Smooth muscle cell (in vitro differentiated cells): ENCODE measurements at regions not wholly inside any gene's neighbourhood (a gene's known extent, or its start where the extent isn't known, plus 50 kb on each side); places are given as distances from the start of the nearest gene placed in this dataset.

Experiments
- DNase-seq: peaks from one replicate; lab custom pipeline; 2025; ENCODE audit not compliant: unreplicated experiment; lab: John Stamatoyannopoulos, UW
- H2AFZ ChIP-seq: fragments of 200-600 bp; sonication (generic); 2 replicates; pipeline ENCODE4 v1.6.0; 2016; ENCODE audit warnings: antibody characterized with exemption, low read depth, mild to moderate bottlenecking
- H3F3A ChIP-seq: fragments of 200-600 bp; sonication (generic); 2 replicates; pipeline ENCODE4 v1.6.0; 2017; ENCODE audit warnings: antibody characterized with exemption, low read depth
- H3K27ac ChIP-seq: fragments of 200-600 bp; sonication (generic); 2 replicates; pipeline ENCODE4 v1.5.1; 2016; ENCODE audit warnings: low read depth, mild to moderate bottlenecking
- H3K27me3 ChIP-seq: fragments of 200-600 bp; sonication (generic); 2 replicates; pipeline ENCODE4 v1.6.1; 2016; ENCODE audit warnings: low read depth, mild to moderate bottlenecking
- H3K36me3 ChIP-seq: fragments of 200-600 bp; sonication (generic); 2 replicates; pipeline ENCODE4 v1.5.1; 2016; ENCODE audit warnings: low read depth
- H3K4me1 ChIP-seq: fragments of 200-600 bp; sonication (generic); 2 replicates; pipeline ENCODE4 v1.5.1; 2016; ENCODE audit warnings: low read depth
- H3K4me2 ChIP-seq: fragments of 200-600 bp; sonication (generic); 2 replicates; pipeline ENCODE4 v1.6.0; 2016; ENCODE audit warnings: mild to moderate bottlenecking
- H3K4me3 ChIP-seq: fragments of 200-600 bp; sonication (generic); 2 replicates; pipeline ENCODE4 v1.5.1; 2016; ENCODE audit warnings: mild to moderate bottlenecking
- H3K79me2 ChIP-seq: fragments of 200-600 bp; sonication (generic); 2 replicates; pipeline ENCODE4 v1.6.0; 2016; ENCODE audit warnings: low read depth, mild to moderate bottlenecking
- H3K9ac ChIP-seq: fragments of 200-600 bp; sonication (generic); 2 replicates; pipeline ENCODE4 v1.6.0; 2016; ENCODE audit warnings: low read depth
- H3K9me3 ChIP-seq: fragments of 200-600 bp; sonication (generic); replicated peaks from 2 replicates; pipeline ENCODE4 v1.5.1; 2016; ENCODE audit warnings: low read depth
- H4K20me1 ChIP-seq: fragments of 200-600 bp; sonication (generic); 2 replicates; pipeline ENCODE4 v1.6.0; 2016; ENCODE audit warnings: low read depth
- CTCF ChIP-seq: fragments of 200-600 bp; sonication (generic); IDR thresholded peaks from 2 replicates; pipeline ENCODE4 v1.5.1; 2017; ENCODE audit warnings: borderline replicate concordance, mild to moderate bottlenecking, antibody characterized with exemption; ENCODE audit not compliant: insufficient read depth, poor library complexity, severe bottlenecking
- WGBS: methylation state at CpG from one replicate; pipeline ENCODE4 v1.1.7; 2016; ENCODE audit warnings: low lambda C conversion rate; 5-methylcytosine and 5-hydroxymethylcytosine counted together

- Histone ChIP-seq H3K27ac (no peak overlapping the region), H3K27me3 (peaks cover 61% of the 10 kb centered on the region), H3K4me3 (no peak overlapping the region), H4K20me1 (no peaks in the 10 kb centered on the region), H3K4me2 (no peak overlapping the region), H3F3A (no peaks in the 10 kb centered on the region), H3K36me3 (no peaks in the 10 kb centered on the region), H3K9me3 (no peaks in the 10 kb centered on the region), H2AFZ (no peak overlapping the region), H3K79me2 (no peaks in the 10 kb centered on the region), H3K4me1 (no peaks in the 10 kb centered on the region), H3K9ac (no peak overlapping the region)
- 86% methylated on average over 9 of the region's 9 CpGs for WGBS
- no peak for DNase-seq
- TF ChIP-seq CTCF, result no peak
Measured at GRCh38 chr1:47651311-47652089, 213.7 kb downstream of the FOXD2 start.

- Histone ChIP-seq H3K4me3 (no peak overlapping the region), H3F3A (no peaks in the 10 kb centered on the region), H3K9ac (no peak overlapping the region), H2AFZ (no peak overlapping the region), H4K20me1 (no peaks in the 10 kb centered on the region), H3K4me1 (peaks cover 5% of the 10 kb centered on the region), H3K9me3 (no peaks in the 10 kb centered on the region), H3K4me2 (no peak overlapping the region), H3K79me2 (no peaks in the 10 kb centered on the region), H3K27ac (no peak overlapping the region), H3K36me3 (no peaks in the 10 kb centered on the region), H3K27me3 (peaks cover 51% of the 10 kb centered on the region)
- no peak for DNase-seq
- TF ChIP-seq CTCF, result no peak
- 90% methylated on average over 5 of the region's 5 CpGs for WGBS
Measured at GRCh38 chr1:47655521-47656300, 217.9 kb downstream of the FOXD2 start.

- Histone ChIP-seq H3K4me1 (peaks cover 5% of the 10 kb centered on the region), H3K9ac (no peak overlapping the region), H3K9me3 (no peaks in the 10 kb centered on the region), H3F3A (no peaks in the 10 kb centered on the region), H4K20me1 (no peaks in the 10 kb centered on the region), H3K27me3 (peaks cover 56% of the 10 kb centered on the region), H3K36me3 (no peaks in the 10 kb centered on the region), H3K27ac (no peak overlapping the region), H3K4me3 (no peak overlapping the region), H2AFZ (no peak overlapping the region), H3K79me2 (no peaks in the 10 kb centered on the region), H3K4me2 (no peak overlapping the region)
- TF ChIP-seq CTCF, result no peak
- DNase-seq, result no peak
- WGBS, result 66% methylated on average over 18 of the region's 18 CpGs
Measured at GRCh38 chr1:47656719-47657685, 219.2 kb downstream of the FOXD2 start.
